GM12878 (cell line): ENCODE measurements at regions not wholly inside any gene's neighbourhood (a gene's known extent, or its start where the extent isn't known, plus 50 kb on each side); places are given as distances from the start of the nearest gene placed in this dataset.

ENCODE experiments used
- ATAC-seq: fragments of 200-7000 bp; cut with Tn5 transposase; 3 replicates; pipeline ENCODE4 v1.9.1; 2020; ENCODE audit warnings: mild to moderate bottlenecking, moderate library complexity
- BruUV-seq: library from RNA; stranded (reverse); fragments of 400-500 nt; replicated peaks from 2 replicates; lab custom pipeline; 2021; lab: Mats Ljungman, UMichigan
- CTCF ChIA-PET: fragments of 300-600 bp; sonication (Branson Sonifier 250); formaldehyde crosslinking; extraction: SDS; loops from one replicate; lab custom pipeline; 2021; ENCODE audit warnings: inconsistent platforms; lab: Yijun Ruan, JAX
- POLR2A ChIA-PET: fragments of 350-600 bp; formaldehyde crosslinking; extraction: SDS; loops from one replicate; lab custom pipeline; 2021; ENCODE audit warnings: inconsistent platforms; lab: Charles Lee
- RAD21 ChIA-PET: fragments of 300-600 bp; sonication (Branson Sonifier 250); formaldehyde crosslinking; loops from one replicate; lab custom pipeline; 2023; ENCODE audit warnings: antibody characterized with exemption; ENCODE audit not compliant: unreplicated experiment; lab: Charles Lee
- SMC1A ChIA-PET: fragments of 300-600 bp; sonication (Branson Sonifier 250); formaldehyde crosslinking; loops from one replicate; lab custom pipeline; 2023; ENCODE audit not compliant: unreplicated experiment, uncharacterized antibody; lab: Charles Lee
- DNase-seq: peaks from one replicate; pipeline ENCODE4 v3.0.0-alpha.2; 2011; ENCODE audit warnings: low read depth, low spot score
- FAIRE-seq: peaks from 3 replicates; lab custom pipeline; 2011; peaks lifted over from hg19 to GRCh38; lab: Jason Lieb, UNC
- H2AFZ ChIP-seq: 2 replicates; pipeline ENCODE4 v1.6.0; 2011; ENCODE audit warnings: low read depth, low read length, control low read depth; ENCODE audit not compliant: control insufficient read depth
- H3K27ac ChIP-seq: 2 replicates; pipeline ENCODE4 v1.5.1; 2011; ENCODE audit warnings: control low read depth; ENCODE audit not compliant: control insufficient read depth, insufficient read depth
- H3K27me3 ChIP-seq, 2 experiments: replicated peaks in 1 of 2; 2 replicates each; pipeline versions ENCODE4 v1.6.0 to v1.6.1; 2011; ENCODE audit warnings: low read length in 1 of 2; ENCODE audit not compliant: control insufficient read depth in 2 of 2, insufficient read depth in 2 of 2
- H3K36me3 ChIP-seq, 2 experiments: 2 replicates each; pipeline ENCODE4 v1.5.1; 2011; ENCODE audit warnings: low read length in 1 of 2; ENCODE audit not compliant: control insufficient read depth in 2 of 2, insufficient read depth in 2 of 2
- H3K4me1 ChIP-seq: 2 replicates; pipeline ENCODE4 v1.6.1; 2011; ENCODE audit warnings: mild to moderate bottlenecking, low read length, moderate library complexity, mixed read lengths; ENCODE audit not compliant: control insufficient read depth, insufficient read depth
- H3K4me2 ChIP-seq: 2 replicates; pipeline ENCODE4 v1.6.0; 2011; ENCODE audit warnings: control low read depth; ENCODE audit not compliant: control insufficient read depth, insufficient read depth
- H3K4me3 ChIP-seq: fragments of 200-600 bp; sonication (generic); 2 replicates; pipeline ENCODE4 v1.5.1; 2016
- H3K79me2 ChIP-seq: 2 replicates; pipeline ENCODE4 v1.6.0; 2011; ENCODE audit warnings: low read length; ENCODE audit not compliant: control insufficient read depth, insufficient read depth
- H3K9ac ChIP-seq: 2 replicates; pipeline ENCODE4 v1.8.0; 2011; ENCODE audit warnings: low read length, control low read depth, mixed read lengths; ENCODE audit not compliant: control insufficient read depth, insufficient read depth
- H3K9me3 ChIP-seq: replicated peaks from 3 replicates; pipeline ENCODE4 v1.5.1; 2011; ENCODE audit warnings: mild to moderate bottlenecking, low read length; ENCODE audit not compliant: control insufficient read depth, insufficient read depth
- H4K20me1 ChIP-seq: 2 replicates; pipeline ENCODE4 v1.6.0; 2011; ENCODE audit not compliant: control insufficient read depth, insufficient read depth
- E4F1 ChIP-seq: fragments of 450-650 bp; IDR thresholded peaks from 2 replicates; pipeline ENCODE4 v1.6.1; 2018; ENCODE audit warnings: borderline replicate concordance, mild to moderate bottlenecking; ENCODE audit not compliant: partially characterized antibody
- EP300 ChIP-seq, 2 experiments: fragments of 150-350 bp in 1 of 2; IDR thresholded peaks; 2 replicates each; pipeline ENCODE4 v1.6.1; 2011 to 2012; ENCODE audit warnings: low read depth in 2 of 2, low read length in 2 of 2, borderline replicate concordance in 1 of 2, improper control_type of control experiment in 1 of 2, inconsistent platforms in 1 of 2; ENCODE audit not compliant: control insufficient read depth in 1 of 2
- EZH2 ChIP-seq: IDR thresholded peaks from 2 replicates; pipeline ENCODE4 v1.6.1; 2012; ENCODE audit warnings: low read depth, mild to moderate bottlenecking, control low read depth, inconsistent platforms, low read length, borderline replicate concordance; ENCODE audit not compliant: control insufficient read depth
- HDAC6 ChIP-seq: fragments of 200-600 bp; sonication (generic); IDR thresholded peaks from one replicate; pipeline ENCODE4 v1.8.0; 2017; ENCODE audit warnings: antibody characterized with exemption; ENCODE audit not compliant: unreplicated experiment
- NFYB ChIP-seq: IDR thresholded peaks from 2 replicates; pipeline ENCODE4 v1.6.1; 2011; ENCODE audit warnings: low read depth, mild to moderate bottlenecking, low read length, improper control_type of control experiment, moderate library complexity; ENCODE audit not compliant: insufficient read depth
- NKRF ChIP-seq: fragments of 450-650 bp; conservative IDR thresholded peaks from 2 replicates; pipeline ENCODE4 v1.6.1; 2017; ENCODE audit warnings: mild to moderate bottlenecking, moderate library complexity
- SPI1 ChIP-seq: IDR thresholded peaks from 2 replicates; pipeline ENCODE4 v1.6.1; 2011; ENCODE audit warnings: low read depth, mild to moderate bottlenecking, low read length, moderate library complexity, borderline replicate concordance; ENCODE audit not compliant: insufficient read depth
- ZBTB40 ChIP-seq: fragments of 450-650 bp; IDR thresholded peaks from 2 replicates; pipeline ENCODE4 v1.6.1; 2016; ENCODE audit warnings: mild to moderate bottlenecking, moderate library complexity, borderline replicate concordance
- WGBS: methylation state at CpG from one replicate; pipeline ENCODE4 v1.1.6; 2016; ENCODE audit warnings: low lambda C conversion rate; ENCODE audit not compliant: insufficient replicate concordance, insufficient coverage; ENCODE audit errors: missing lambda C conversion rate; 5-methylcytosine and 5-hydroxymethylcytosine counted together
- in situ Hi-C: fragments of 300-500 bp; cut with MboI; formaldehyde crosslinking; loops from 9 replicates; pipeline ENCODE4 v1.14.3; 2018; ENCODE audit warnings: mixed read lengths
- intact Hi-C: fragments of 100-400 bp; cut with micrococcal nuclease; formaldehyde crosslinking; loops from one replicate; pipeline ENCODE4 v1.14.2; 2022; ENCODE audit not compliant: unreplicated experiment
- TF ChIP-seq, protein P1 (sequence below): IDR thresholded peaks from 2 replicates; pipeline ENCODE4 v1.6.1; 2012; ENCODE audit warnings: low read depth, low read length, improper control_type of control experiment

- TF ChIP-seq HDAC6 (no peak), SPI1 (no peak)
- TF ChIP-seq, all 136 proteins: peak for 0
These were observed 1235.3 kb upstream of the AUTS2 start (continued) for GRCh38 chr7:68362745-68363518.

- H3K4me1 ChIP-seq = no peaks in the 10 kb centered on the region
- H3K27me3 ChIP-seq = no peaks in the 10 kb centered on the region
- no peak overlapping the region for H3K27ac ChIP-seq
- RAD21 ChIA-PET = no interaction called here
- BruUV-seq = no TSS peak
- H3K4me3 ChIP-seq = no peak overlapping the region
- no peak overlapping the region for H3K9ac ChIP-seq
- ATAC-seq = no peak
- SMC1A ChIA-PET = no interaction called here
- WGBS = 11% methylated on average over 5 of the region's 5 CpGs
- no peak for DNase-seq
- no peak overlapping the region for H2AFZ ChIP-seq
- H3K36me3 ChIP-seq = no peaks in the 10 kb centered on the region
- TF ChIP-seq E4F1 (no peak), EZH2 (no peak), EP300 (IDR thresholded peaks at IDR 0.05; ENCODE audit: borderline replicate concordance in 1 of 2, control insufficient read depth in 1 of 2, low read depth in 2 of 2, low read length in 2 of 2) (no peak), NKRF (no peak), ZBTB40 (no peak), NFYB (no peak)
- TF ChIP-seq, protein P1, sequence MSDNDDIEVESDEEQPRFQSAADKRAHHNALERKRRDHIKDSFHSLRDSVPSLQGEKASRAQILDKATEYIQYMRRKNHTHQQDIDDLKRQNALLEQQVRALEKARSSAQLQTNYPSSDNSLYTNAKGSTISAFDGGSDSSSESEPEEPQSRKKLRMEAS = no peak
- no peaks in the 10 kb centered on the region; the same call in 2 of the 3 replicates for H3K9me3 ChIP-seq
- POLR2A ChIA-PET = no interaction called here
- H3K79me2 ChIP-seq = no peaks in the 10 kb centered on the region
- H3K4me2 ChIP-seq = no peak overlapping the region
- FAIRE-seq = no peak
- in situ Hi-C loops = no loop called here
- intact Hi-C loops = no loop called here
- CTCF ChIA-PET = no interaction called here
- H4K20me1 ChIP-seq = no peaks in the 10 kb centered on the region
These were observed 1233.2 kb upstream of the AUTS2 start for GRCh38 chr7:68364886-68365625.
